DND-41 (cell line): ENCODE measurements at regions not wholly inside any gene's neighbourhood (a gene's known extent, or its start where the extent isn't known, plus 50 kb on each side); places are given as distances from the start of the nearest gene placed in this dataset.

Source experiments
- EZH2 ChIP-seq: IDR thresholded peaks from 3 replicates; pipeline ENCODE4 v1.6.1; 2012; ENCODE audit warnings: borderline replicate concordance, low read depth, mild to moderate bottlenecking, moderate library complexity, low read length, inconsistent platforms; ENCODE audit not compliant: severe bottlenecking
- TF ChIP-seq, protein P1 (sequence below): IDR thresholded peaks from 2 replicates; pipeline ENCODE4 v1.5.1; 2012; ENCODE audit warnings: borderline replicate concordance, low read length, moderate library complexity, mild to moderate bottlenecking; ENCODE audit not compliant: poor library complexity, severe bottlenecking; ENCODE audit errors: extremely low read depth

DNA sequence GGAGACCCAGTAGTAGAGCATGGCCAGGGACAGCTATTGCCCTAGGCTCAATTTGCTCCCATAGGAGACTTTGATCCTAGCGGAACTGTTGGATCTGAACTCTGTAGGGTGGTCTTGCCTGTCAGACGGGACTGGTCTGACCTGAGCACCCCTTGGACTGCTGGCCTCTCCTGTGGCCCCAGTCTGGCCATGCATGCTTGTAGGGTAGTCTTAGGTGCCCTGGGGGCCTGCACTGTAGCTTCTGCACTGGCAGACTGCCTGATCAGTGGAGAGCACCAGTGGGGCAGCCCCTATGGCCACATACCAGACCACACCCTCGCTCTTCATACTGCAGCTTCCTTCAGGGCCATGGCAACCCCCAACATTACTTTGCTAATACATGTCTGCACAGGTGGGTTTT lies 396.1 kb upstream of the GRAMD2B start:
- TF ChIP-seq, protein P1, sequence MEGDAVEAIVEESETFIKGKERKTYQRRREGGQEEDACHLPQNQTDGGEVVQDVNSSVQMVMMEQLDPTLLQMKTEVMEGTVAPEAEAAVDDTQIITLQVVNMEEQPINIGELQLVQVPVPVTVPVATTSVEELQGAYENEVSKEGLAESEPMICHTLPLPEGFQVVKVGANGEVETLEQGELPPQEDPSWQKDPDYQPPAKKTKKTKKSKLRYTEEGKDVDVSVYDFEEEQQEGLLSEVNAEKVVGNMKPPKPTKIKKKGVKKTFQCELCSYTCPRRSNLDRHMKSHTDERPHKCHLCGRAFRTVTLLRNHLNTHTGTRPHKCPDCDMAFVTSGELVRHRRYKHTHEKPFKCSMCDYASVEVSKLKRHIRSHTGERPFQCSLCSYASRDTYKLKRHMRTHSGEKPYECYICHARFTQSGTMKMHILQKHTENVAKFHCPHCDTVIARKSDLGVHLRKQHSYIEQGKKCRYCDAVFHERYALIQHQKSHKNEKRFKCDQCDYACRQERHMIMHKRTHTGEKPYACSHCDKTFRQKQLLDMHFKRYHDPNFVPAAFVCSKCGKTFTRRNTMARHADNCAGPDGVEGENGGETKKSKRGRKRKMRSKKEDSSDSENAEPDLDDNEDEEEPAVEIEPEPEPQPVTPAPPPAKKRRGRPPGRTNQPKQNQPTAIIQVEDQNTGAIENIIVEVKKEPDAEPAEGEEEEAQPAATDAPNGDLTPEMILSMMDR, result no peak
- no peak for TF ChIP-seq EZH2
